GM12874 (cell line): ENCODE measurements at regions not wholly inside any gene's neighbourhood (a gene's known extent, or its start where the extent isn't known, plus 50 kb on each side); places are given as distances from the start of the nearest gene placed in this dataset.

Experiments used
- TF ChIP-seq, protein P1 (sequence below): IDR thresholded peaks from 2 replicates; pipeline ENCODE4 v1.5.1; 2011; ENCODE audit warnings: low read depth, mild to moderate bottlenecking, control low read depth, low read length, moderate library complexity; ENCODE audit not compliant: insufficient read depth

DNA sequence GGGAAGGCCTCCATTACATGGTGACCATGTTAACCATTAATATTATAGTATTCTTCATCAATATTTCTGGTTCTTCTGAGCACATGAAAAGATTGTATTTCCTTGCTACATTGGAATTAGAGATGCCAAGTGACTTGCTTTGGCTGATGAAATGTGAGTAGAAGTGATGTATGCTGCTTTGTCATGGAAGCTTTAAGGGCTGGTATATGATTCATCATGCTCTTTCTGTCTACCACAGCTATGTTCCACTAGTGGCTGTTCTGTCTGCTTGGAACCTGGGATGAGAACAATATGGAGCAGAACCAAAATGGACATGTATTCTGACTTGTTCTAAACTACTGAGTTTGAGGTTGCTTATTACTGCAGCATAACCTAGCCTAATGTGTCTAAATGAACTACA lies 163.3 kb downstream of the TM2D1 start:
- TF ChIP-seq, protein P1, sequence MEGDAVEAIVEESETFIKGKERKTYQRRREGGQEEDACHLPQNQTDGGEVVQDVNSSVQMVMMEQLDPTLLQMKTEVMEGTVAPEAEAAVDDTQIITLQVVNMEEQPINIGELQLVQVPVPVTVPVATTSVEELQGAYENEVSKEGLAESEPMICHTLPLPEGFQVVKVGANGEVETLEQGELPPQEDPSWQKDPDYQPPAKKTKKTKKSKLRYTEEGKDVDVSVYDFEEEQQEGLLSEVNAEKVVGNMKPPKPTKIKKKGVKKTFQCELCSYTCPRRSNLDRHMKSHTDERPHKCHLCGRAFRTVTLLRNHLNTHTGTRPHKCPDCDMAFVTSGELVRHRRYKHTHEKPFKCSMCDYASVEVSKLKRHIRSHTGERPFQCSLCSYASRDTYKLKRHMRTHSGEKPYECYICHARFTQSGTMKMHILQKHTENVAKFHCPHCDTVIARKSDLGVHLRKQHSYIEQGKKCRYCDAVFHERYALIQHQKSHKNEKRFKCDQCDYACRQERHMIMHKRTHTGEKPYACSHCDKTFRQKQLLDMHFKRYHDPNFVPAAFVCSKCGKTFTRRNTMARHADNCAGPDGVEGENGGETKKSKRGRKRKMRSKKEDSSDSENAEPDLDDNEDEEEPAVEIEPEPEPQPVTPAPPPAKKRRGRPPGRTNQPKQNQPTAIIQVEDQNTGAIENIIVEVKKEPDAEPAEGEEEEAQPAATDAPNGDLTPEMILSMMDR: no peak

DNA sequence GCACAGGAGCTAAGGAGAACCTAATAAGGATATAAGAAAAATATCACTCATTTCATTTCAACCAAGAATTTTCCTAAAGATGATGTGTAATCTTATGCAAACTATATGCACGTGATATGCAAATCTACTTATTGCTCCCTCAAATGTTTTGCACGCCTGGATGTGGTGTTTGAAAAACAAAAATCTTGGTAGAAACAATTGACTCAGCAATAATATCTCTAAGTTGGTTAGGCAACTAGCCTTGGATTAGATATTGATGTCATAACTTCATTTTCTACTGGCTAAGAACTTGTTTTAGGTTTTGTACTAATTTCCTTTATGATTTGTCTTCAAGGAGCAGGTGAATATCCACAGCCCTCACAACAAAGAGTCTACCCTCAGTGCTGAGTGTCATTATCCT lies 164.6 kb downstream of the TM2D1 start:
- TF ChIP-seq, protein P1: no peak

DNA sequence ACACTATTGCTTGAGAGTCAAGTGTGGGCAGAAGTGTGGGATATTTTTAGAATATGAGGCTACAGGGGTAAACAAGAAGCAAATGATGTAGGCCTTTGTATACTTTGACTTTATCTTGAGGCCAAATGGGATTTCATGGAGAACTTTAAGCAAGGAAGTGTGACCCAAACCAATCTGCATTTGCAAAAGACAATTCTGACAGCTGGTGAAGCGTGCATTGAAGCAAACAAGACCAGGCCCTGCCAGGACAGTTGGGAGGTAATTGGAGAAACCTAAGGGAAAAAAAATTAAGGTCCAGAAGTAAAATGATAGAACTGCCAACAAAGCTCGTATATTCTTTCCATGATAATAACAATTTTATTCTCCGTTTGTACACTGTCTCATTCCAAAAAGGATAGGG lies 168.3 kb downstream of the TM2D1 start:
- TF ChIP-seq, protein P1: no peak

DNA sequence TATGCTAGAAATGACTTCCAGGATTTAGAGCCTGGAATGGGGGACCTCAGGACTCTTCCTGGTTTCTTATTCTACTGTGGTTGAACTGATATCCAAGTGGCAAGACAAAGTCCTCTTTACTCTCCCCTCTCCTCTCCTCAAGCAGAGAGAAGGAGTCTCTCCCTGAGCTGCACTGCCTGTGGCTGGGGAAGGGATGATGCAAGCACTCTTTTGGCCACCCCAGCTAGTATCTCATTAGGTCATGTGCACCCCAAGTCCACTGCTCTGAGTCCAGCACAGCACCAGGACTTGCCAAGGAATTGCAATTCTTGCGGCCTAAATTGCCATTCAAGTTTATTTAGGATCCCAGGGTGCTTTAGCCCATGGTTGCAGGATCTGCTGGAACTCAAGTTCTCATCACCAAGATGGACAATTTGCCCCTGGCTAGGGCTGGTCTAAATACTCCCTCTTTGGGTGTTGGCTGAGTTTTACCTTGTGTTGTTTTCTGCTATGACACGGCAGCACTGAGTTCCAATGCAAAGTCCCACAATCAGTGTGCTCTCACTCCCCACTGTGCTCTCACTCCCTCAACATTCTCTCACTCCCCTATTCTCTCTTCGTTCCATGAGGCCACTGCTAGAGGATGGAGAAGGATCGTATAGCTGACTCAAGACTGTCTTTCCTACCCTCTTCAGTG lies 172.2 kb downstream of the TM2D1 start:
- TF ChIP-seq, protein P1: no peak

DNA sequence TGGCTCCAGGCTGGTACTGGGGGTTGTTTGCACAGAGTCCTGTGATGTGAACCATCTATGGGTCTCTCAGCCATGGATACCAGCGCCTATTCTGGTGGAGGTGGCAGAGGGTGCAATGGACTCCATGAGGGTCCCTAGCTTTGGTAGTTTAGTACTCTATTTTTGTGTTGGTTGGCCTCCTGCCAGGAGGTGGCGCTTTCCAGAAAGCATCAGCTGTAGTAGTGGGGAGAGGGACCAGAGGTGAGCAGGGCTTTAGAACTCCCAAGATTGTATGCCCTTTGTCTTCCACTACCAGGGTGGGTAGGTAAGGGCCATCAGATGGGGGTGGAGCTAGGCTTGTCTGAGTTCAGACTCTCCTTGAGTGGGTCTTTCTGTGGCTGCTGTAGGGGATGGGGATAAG lies 177.6 kb downstream of the TM2D1 start:
- TF ChIP-seq, protein P1: peak; percentile 37; the same call in 1 of the 2 replicates

DNA sequence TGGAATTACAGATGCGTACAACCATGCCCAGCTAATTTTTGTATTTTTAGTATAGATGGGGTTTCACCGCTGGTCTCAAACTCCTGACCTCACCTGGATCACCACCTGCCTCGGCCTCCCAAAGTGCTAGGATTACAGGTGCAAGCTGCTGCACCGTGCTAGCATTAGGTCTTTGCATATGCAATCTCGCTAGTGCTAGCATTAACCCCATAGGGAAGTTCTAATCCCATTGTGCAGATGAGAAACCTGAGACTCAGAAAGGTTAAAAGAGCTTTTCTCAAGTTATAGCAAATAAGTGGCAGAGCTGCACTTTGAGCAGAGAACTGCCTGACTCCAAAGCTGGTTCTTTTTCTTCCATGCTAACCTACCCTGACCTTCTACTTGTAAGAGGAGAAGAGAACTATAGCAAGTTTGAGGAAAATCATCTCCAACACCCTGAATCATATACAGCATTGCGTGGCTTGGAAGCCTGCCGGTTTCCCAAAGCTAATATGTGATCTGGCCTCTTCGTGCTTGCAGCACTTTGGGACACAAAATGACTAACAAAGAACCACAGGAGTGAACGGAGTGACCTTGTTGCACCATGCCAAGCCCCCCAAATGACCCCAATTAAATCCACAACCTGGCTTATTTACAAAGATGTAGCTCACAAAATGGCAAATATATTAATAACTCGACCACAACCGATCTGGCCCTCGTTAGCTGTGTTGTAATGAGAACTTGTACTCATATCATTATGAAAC lies 185.1 kb downstream of the TM2D1 start:
- TF ChIP-seq, protein P1: no peak

DNA sequence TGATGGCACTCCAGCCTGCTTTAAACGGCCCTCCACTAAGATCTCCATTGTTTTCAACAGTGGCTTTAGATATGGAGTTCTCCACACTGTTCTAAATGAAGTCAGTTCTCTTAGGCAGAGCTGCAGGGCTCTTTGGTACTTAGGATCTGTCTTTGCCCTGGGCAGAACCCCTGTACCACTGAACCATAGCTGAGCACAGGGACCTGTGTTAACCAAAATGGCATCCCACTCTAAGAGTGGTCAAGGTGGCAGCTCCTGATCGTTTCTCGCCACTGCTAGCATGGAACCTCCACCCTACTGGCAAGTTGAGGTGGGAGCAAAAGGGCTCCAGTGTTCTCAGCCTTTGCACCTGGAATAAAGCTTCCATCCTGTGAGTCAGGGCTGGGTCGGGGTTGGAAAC lies 186.7 kb downstream of the TM2D1 start:
- TF ChIP-seq, protein P1: no peak
